Left renal cortex interstitium (tissue), 4 donors: ENCODE measurements at regions not wholly inside any gene's neighbourhood (a gene's known extent, or its start where the extent isn't known, plus 50 kb on each side); places are given as distances from the start of the nearest gene placed in this dataset.

ENCODE experiments used
- DNase-seq, 4 donors: peaks; one replicate each; pipeline ENCODE4 v3.0.0-alpha.2; 2013; ENCODE audit warnings: low read depth in 4 of 4, low spot score in 2 of 4, missing footprints in 1 of 4

DNA sequence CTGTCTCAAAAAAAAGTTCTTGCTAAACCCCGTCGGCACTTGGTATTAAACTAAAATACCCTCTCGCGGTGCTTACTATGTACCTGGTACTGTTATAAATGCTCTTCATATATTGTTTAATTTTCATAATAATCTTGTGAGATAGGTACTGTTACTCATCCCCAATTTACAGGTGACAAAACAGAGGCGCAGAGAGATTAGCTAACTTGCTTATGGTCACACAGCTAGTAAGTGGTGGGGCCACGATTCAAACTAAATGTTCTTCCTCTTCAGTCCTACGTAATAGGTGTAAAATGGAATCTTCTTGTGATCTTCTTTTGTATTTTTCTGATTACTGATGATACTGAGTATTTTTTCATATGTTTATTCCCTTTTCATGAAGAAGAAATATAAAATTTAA is 51.3 kb downstream of the TET3 start:
- DNase-seq = no peak

DNA sequence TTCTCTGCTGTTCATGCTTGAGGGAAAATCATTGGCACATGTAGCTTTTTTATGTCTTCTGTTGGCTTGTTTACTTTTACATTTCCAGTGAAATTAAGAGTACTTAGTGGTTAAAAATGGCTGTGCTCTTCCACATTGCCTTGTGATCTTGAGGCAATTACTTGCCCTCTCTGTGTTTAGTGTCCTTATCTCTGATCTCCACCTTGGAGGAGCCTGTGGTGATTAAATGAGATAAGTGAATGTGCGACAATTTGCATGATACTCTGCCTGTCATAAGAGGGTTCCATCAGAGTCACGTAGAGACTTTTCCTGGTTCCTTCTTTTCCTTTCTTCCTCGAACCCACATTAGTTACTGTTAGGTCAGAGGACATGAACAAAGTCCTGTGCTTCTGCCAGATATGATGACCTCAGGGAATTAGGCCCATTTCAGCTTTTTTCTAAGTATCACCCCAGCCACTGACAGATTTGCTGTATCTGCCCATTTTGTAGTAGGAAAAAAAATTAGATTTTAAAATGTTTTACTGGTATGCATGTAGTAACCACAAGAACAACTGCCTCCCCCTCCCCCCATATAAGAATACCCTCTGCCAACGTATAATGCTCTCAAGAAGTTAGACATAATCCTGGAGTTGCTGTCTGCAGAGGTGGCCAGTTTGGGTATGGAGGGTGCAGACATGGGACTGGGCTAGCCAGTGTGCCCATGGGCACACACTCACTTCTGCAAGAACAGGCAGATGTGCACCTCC is 51.9 kb downstream of the TET3 start:
- DNase-seq = no peak

DNA sequence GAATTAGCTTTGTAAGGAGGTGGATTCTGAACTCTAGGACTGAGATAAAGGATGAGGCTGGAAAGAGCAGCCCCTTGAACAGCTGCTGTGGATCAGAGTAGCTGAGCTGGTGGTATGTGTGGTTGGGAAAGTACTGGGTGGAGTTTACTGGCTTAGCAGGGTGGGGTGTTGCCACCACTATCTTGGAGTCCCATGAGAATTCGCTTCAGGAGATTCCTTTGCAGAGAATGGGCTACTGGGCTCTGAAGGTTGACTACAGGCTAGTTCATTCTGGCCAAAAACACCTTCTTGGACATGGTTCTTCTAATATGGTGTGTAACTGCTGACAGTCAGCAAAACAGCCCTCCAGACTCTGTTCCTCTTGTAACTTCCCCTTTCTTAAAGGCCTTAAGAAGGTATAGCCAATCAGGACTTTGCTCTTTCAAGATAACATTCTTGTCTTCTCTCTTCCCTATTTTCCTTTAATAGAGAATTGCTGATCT is 52.7 kb downstream of the TET3 start:
- DNase-seq = no peak

DNA sequence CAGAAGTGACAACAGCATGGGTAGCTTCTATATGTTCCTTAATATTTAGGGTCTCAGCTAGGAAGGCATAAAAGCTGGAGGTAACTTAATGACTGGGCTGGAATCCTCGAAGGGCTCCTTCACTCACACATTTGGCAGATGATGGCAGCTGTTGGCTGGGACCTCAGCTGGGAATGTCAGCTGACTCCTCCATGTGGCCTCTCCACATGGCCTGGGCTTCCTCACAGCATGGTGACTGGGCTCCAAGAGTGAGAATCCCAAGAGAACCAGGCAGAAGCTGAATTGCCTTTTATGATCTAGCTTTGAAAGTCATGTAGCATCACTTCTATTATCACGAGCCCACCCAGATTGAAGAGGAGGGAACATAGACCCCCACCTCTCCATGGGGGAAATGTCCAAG is 54.9 kb downstream of the TET3 start:
- DNase-seq = no peak

DNA sequence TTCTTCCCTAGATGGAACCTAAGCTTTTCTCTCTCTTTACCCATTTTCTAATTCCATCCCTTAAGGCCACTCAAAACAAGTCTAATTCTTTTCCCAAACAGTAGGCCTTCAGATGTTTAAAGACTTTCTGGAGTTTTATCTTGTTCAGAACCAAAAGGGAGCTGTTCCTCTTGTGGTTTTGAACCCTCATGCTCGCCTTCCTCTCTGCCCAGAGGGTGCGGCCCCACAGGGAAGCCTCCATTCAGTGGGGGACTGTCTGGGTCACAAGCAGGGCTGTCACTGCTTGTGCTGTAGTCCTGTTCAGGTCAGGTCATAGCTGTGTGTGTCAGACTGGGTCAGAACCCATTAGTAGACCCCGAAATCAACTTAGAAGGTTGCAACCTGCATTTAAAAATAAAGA is 56.5 kb downstream of the TET3 start:
- DNase-seq = no peak

DNA sequence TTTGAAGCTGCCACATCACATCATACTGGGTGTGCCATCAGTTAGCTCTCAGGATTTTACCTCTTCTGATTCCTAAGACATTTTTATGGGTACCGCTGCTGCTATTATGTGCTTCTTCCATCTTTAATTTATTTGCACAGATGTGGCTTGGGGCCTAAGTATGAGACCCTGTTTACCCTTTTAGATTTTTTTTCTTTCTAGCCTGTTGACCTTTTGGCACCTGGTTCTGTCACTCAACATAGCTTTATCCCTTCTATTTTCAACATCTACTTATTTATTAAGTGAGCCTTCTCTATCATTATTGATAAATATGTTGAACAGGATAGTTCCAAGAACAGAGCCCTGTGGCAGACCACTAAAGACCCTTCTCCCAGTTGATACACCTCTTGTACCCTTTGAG is 57.0 kb downstream of the TET3 start:
- DNase-seq = no peak

DNA sequence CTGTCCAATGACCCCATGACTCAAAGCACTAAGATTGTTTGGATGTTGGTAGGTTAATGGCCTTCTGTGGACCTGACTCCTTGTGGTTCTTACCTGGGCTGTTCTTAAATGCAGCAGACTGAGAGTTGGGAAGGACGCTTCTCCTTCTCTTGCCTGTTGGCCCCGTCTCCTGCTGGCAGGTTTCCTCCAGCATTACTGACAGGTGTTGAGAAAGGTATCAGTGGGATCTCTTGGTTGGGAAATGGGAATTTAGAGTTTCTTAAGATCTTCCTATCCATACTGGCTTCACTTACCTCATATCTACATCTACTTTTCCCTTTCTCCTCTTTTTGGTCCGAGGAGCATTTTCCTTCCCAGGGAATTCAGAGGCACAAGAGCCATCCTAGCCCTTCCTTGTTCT is 57.9 kb downstream of the TET3 start:
- DNase-seq = no peak

DNA sequence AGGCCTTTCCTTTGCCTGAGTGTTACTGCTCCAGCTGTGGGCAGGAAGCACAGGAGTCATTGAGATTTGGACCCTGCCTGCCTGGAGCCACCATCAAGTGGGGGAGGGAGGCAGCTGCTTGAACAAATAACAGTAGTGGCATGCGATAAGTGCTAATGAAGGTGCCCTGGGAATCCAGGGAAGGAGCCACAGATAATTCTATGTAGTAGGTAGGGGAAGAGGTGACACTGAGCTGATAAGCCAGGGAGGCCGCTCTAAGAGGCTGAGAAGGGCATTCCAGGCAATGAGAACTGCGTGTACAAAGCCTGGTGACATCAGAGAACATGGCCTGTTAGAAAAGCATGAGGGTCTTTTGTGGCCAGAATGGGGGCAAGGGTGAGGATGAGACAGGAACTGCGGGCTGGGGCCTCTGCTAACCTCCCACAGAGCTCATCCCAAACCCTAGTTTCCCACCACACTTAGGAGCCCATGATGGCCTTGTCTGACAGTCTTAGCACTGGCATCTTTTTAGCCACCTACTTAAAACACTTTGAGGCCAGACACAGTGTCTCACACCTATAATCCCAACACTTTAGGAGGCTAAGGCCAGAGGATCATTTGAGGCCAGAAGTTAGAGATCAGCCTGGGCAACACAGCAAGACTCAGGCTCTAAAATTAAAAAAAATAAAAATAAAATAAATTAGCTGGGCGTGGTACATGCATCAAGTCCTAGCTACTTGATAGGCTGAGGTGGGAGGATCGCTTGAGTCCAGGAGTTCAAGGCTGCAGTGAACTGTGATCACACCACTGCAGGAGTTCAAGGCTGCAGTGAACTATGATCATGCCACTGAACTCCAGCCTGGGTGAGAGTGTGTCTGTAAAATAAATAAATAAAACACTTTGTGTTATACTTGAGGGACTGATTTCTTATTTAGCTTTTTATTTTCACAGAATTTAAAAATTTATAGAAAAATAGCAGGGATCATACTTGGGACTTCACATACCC is 58.9 kb downstream of the TET3 start:
- no peak for DNase-seq

DNA sequence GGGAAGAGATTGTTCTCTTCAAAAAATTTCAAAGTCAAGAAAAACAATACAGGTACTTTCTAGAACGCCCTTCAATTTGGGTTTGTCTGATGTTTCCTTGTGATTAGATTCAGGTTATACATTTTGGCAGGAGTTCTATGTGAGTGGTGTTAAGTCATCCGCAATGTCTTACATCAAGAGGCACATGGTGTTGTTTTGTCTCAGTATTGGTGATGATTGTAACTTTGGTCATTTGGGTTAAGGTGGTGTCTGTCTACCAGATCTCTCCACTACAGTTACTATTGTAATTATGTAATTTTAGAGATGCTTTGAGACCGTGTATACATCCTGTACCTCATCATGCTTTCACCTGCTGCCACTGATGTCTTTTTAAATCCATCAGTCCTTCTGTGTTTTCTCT is 60.3 kb downstream of the TET3 start:
- DNase-seq = no peak

DNA sequence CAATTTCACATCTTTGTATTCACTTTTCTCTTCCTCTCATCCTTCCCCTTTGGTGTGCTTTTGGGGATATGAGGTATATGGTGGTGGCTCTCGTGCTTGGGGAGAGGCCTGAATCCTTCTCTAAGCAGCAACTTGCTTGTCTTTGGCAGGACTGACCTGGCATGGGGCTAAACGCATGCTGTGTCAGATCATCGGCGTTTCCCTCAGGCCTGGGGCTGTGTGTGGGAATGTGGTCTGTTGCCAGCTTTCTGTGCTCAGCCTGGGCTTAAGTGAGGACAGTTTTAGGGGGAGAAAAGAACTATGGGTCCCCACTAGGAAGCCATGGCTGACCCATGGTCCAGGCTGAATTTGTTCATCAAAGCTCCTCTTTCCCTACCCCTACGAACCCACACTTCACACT is 60.7 kb downstream of the TET3 start:
- no peak for DNase-seq

DNA sequence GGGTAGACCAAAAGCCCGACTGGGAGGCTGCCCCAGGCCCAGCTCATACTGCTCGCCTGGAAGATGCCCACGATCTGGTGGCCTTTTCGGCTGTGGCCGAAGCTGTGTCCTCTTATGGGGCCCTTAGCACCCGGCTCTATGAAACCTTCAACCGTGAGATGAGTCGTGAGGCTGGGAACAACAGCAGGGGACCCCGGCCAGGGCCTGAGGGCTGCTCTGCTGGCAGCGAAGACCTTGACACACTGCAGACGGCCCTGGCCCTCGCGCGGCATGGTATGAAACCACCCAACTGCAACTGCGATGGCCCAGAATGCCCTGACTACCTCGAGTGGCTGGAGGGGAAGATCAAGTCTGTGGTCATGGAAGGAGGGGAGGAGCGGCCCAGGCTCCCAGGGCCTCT is 61.7 kb downstream of the TET3 start:
- no peak for DNase-seq

DNA sequence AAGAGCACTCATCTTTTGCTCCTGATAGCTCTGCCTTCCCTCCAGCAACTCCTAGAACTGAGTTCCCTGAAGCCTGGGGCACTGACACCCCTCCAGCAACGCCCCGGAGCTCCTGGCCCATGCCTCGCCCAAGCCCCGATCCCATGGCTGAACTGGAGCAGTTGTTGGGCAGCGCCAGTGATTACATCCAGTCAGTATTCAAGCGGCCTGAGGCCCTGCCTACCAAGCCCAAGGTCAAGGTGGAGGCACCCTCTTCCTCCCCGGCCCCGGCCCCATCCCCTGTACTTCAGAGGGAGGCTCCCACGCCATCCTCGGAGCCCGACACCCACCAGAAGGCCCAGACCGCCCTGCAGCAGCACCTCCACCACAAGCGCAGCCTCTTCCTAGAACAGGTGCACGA is 62.4 kb downstream of the TET3 start:
- no peak for DNase-seq

DNA sequence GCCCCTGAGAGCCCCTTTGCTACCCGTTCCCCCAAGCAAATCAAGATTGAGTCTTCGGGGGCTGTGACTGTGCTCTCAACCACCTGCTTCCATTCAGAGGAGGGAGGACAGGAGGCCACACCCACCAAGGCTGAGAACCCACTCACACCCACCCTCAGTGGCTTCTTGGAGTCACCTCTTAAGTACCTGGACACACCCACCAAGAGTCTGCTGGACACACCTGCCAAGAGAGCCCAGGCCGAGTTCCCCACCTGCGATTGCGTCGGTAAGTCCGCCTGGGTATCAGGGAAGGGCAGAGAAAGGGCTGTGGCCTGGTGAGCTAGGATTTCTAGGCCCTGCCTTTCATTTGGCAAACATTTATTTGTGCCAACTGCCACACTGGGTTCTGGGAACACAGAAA is 63.4 kb downstream of the TET3 start:
- no peak for DNase-seq

DNA sequence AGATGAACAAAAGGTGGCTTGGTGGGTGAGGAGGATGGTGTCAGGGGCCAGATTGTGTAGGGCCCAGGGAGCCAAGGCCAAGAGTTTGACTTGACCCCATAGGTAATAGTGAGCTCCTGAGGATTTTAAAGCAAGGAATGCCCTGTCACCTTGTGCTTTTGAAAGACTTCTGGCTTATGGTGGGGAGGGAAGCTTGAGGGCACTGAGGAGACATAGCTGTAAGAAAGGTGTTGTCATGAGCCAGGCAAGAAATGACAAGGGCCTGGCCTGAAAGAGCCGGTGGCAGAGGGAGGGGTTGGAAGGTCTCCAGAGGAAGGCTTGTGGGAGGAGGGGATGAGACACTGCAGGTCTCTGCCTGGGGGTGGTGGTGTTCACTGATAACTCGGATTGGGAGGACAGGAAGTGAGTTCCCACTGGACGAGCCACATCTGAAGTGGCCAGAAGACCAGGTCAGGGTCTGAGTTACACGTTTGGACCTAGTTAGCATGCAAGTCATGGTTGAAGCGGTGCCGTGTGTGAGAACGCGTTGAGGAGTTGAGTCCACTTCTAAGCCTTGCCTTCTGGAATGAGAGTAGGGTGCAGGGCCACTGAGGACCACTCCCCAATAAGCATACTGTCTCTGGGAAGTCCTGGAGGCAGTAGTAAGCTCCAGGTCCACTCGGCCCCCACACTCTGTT is 64.3 kb downstream of the TET3 start:
- DNase-seq = no peak

DNA sequence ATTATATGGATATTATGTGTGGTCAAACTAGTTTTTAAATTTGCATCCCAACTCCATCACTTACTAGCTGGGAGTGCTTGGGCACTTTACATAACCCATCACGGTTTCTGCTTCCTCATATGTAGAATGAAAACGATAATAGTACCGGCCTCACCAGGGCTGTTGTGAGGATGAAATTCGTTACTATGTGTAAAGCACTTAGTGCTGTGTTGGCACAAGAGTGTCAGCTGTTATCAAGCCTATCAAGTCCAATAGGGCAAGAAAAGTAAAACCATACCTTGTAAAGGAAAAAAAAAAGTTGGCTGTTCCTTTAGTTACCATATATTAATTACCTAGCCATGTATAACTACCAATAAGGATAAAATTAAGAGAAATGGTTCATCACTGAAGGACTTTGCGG is 65.4 kb downstream of the TET3 start:
- no peak for DNase-seq

DNA sequence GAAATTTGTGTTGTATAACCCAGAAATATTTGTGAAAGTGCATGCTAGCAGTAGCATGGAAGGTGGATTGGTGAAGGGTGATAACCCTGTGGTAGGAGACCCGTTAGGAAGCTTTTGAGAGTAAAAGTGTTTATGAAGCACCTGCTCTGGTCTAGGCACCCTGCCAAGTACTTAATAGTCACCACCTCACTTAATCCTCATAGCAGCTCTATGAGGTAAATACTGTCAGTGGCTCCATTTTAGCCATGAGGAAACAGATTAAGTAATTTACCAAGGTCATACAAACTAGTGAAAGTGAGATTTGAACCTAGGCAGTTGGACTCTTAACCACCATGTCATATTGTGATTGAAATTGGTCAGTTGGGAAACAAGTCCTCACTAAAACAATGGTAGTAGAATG is 66.8 kb downstream of the TET3 start:
- no peak for DNase-seq

DNA sequence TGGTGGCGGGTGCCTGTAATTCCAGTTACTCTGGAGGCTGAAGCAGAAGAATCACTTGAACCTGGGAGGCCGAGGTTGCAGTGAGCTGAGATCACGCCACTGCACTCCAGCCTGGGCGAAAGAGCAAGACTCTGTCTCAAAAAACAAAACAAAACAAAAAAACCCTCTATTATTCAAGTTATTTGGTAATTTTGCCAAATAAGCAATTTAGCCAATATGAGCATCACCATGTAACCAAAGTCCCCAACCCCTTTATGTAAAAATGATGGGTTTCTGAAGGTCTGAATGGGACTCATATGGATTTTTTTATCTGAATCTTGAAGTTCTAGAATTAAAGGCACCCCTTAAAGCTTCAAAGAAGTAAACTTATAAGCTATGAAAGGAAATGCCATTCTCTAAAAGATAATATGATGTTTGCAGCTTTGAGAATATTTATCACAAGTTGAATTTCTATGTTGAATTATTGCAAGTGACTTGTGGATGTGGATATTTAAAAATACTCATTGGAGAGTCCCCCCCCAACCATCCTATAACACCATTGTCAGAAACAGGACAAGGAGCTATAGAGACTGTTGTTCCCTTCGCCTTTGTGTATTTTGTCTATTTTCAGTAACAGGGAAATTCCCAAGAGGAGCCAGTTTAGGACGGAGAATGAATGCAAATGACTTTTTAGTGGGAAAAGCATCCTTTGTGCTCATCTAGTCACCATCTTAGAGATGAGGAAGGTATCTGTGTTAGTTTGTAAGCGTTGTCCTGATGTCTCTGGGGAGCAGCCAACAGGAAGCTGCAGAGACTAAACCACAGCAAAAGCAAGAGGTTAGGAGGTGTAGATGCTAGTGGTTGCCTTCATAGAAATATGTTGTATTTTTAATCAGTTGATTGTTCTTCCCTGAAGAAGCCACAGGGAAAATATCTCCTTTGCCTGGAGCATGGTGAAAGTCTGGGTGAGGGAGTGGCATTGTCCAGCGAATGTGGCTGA is 68.3 kb downstream of the TET3 start:
- no peak for DNase-seq

DNA sequence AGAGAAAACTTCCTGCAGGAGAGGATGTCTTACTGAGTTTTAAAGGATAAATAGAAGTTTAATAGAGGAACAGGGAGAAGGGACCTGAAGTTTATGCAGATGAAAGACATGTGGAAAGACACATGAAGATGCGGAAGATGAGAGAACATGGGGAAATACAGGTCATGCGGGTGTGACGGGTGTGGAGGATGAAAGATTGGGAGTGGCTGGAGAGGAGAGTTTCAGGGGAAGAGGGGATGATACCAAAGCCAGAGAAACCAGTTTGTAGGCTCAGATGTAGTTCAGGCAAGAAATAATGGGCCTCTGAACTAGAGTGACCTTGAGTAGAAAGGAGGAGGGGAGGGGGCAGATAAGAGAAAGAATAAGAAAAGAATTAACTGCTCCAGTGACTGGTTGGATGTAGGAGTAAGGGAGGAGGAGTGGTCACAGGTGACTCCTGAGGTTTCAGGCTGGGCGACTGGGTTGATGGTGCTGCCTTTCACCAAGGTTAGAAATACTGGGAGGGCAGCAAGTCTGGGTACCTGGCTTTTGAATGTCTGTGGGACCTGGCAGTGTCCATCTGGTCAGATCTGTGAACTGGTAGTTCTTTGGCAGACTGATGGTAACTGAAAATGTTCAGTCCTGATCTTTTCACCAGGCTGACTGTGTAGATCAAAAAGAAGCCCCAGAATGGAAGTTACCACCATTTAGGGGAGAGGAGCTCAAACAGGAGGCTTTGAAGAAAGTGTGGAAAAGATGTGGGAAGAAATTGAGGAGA is 69.4 kb downstream of the TET3 start:
- DNase-seq = no peak

DNA sequence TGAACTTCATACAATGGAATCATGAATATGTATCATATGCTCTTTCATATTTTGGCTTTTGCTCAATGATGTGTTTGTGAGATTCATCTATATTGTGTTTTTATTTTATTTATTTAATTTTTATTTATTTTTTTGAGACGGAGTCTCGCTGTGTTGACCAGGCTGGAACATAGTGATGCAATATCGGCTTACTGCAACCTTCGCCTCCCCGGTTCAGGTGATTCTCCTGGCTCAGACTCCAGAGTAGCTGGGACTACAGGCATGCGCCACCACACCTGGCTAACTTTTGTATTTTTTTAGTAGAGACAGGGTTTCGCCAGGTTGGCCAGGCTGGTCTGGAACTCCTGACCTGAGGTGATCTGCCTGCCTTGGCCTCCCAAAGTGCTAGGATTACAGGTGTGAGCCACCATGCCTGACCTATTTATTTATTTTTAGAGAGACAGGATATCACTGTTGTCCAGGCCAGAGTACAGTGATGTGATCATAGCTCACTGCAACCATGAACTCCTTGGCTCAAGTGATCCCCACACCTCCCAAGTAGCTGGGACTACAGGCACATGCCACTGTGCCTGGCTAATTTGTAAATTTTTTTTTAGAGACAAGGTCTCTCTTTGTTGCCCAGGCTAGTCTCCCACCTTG is 74.5 kb downstream of the TET3 start:
- DNase-seq = no peak
